22Rv1 (cell line): ENCODE measurements at regions not wholly inside any gene's neighbourhood (a gene's known extent, or its start where the extent isn't known, plus 50 kb on each side); places are given as distances from the start of the nearest gene placed in this dataset.

Experiments
- H3K27ac ChIP-seq: fragments of 450-650 bp; 2 replicates; pipeline ENCODE4 v1.5.1; 2017
- ZFX ChIP-seq: fragments of 450-650 bp; IDR thresholded peaks from 2 replicates; pipeline ENCODE4 v1.6.1; 2017; ENCODE audit warnings: antibody characterized with exemption, borderline replicate concordance
- TF ChIP-seq, protein P1 (sequence below): fragments of 450-650 bp; IDR thresholded peaks from 2 replicates; pipeline ENCODE4 v1.5.1; 2017; ENCODE audit warnings: mild to moderate bottlenecking

- H3K27ac ChIP-seq: no peak overlapping the region
- TF ChIP-seq, protein P1, sequence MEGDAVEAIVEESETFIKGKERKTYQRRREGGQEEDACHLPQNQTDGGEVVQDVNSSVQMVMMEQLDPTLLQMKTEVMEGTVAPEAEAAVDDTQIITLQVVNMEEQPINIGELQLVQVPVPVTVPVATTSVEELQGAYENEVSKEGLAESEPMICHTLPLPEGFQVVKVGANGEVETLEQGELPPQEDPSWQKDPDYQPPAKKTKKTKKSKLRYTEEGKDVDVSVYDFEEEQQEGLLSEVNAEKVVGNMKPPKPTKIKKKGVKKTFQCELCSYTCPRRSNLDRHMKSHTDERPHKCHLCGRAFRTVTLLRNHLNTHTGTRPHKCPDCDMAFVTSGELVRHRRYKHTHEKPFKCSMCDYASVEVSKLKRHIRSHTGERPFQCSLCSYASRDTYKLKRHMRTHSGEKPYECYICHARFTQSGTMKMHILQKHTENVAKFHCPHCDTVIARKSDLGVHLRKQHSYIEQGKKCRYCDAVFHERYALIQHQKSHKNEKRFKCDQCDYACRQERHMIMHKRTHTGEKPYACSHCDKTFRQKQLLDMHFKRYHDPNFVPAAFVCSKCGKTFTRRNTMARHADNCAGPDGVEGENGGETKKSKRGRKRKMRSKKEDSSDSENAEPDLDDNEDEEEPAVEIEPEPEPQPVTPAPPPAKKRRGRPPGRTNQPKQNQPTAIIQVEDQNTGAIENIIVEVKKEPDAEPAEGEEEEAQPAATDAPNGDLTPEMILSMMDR: no peak
- TF ChIP-seq ZFX: no peak
Measured at GRCh38 chr20:51116765-51117686, 94.1 kb upstream of the KCNG1 start.

DNA sequence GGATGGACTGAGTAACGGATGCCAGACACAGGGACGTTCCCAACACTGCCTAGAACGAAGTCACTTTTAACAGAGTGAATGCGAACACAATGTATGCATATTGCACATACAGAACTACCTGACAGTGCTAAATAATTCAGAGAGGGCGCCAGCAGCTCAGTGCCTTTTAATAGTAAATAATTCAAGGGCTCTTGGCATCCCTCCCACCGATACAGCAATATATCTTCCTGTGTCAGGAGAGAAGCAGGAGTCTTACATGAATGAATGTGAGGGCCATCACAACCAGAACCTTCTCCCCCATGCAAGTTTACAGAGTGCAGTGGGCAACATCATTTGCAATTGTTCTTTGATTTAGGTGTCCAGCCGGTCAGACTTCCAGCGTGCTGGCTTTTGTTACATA, 88.4 kb upstream of the KCNG1 start:
- no peak for TF ChIP-seq ZFX
- TF ChIP-seq, protein P1: no peak
- H3K27ac ChIP-seq: no peak overlapping the region

DNA sequence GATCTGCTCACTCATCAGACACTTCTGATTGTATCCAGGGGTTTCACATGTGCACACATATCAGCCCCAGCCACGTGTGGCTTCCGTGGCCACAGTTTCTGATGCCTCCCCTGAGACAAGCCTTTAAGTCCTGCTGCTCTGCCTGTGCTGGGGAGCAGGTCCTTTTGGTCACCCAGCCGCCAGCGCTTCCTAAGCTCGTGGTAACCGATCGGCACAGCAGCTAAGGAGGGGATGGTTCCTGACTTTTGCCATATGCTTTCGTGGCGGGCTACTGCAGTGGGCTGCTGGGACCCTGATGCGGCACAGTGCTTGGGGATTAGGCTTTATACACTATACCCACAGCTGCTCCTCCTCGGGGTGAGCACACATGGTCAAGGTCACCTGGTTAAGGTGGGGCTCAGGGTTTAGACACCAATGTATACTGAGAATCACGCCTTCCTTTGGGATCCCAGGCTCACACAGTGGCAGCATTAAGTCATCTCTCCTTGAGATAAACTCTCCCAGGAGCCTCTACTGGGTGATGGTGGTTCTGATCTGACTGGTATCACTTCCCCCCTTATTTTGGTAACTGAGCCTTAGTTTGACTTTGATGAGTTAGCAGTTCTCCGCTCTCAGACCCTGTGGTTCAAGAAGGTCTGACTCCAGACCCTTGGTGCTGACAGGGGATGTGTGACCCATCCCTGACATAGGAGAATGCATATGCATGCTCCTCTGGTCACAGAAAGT, 85.9 kb upstream of the KCNG1 start:
- no peak overlapping the region for H3K27ac ChIP-seq
- TF ChIP-seq, protein P1: no peak
- no peak for TF ChIP-seq ZFX

DNA sequence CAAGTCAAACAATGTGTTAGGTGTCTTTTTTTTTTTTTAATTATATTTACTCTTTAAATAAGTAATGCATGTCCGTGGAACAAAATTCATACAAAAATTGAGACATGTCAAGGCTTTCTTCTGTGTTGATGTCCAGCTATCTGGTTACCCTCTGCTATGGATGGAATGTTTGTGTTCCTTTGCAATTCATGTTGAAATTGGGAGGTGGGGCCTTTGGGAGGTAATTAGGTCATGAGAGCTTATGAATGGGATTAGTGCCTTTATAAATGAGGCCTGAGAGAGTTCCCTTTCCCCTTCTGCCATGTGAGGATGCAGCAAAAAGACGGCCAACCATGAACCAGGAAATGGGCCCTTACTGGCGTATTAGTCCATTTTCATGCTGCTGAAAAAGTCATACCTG, 83.1 kb upstream of the KCNG1 start:
- H3K27ac ChIP-seq: no peak overlapping the region
- TF ChIP-seq, protein P1: no peak
- no peak for TF ChIP-seq ZFX

DNA sequence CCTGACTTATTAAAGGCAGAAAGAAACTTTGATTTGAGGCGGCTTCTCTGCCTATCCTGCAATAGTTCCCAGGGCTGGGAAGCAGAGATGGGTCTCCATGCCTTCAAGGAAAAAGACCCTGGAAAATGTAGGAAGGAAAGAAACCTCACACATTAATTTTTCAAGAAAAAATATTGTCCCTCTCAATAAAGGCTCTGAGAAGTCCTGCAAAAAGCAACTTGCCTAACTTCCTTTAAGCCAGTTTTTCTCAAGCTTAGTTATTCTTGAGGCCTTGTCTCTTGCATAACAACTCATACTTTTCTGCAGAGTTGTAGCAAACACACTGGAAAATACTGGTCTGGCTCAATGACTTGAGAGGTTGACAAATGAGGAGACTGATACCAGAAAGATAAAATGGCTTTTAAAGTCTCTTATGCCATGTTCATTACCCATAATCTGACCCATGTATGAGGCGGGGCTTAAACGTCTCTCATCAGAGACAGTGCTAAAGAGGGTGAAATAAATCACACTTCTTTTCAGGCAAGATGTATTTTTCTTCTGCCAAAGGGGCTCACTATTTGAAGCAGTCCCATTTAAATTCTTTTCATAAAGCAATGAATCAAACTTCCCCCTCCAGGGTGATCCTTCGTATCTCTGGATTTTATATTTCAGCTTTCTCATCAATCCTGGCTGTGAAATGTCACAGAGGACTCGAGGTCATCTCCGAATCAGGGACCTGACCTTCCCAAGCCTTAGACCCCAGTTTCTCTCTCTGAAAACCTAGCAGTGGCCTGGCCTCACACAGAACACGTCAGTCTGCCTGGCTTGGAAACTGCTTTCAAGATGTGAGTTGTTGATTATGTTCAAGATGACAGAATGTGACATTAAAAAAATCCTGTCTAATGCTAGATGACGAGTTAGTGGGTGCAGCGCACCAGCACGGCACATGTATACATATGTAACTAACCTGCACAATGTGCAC, 82.3 kb upstream of the KCNG1 start:
- TF ChIP-seq ZFX: no peak
- TF ChIP-seq, protein P1: no peak
- H3K27ac ChIP-seq: no peak overlapping the region

GRCh38 chr20:51100617-51101016, 77.7 kb upstream of the KCNG1 start:
- TF ChIP-seq, protein P1: no peak
- TF ChIP-seq ZFX: no peak
- H3K27ac ChIP-seq: no peak overlapping the region
